ENCODE measurements at regions not wholly inside any gene's neighbourhood (a gene's known extent, or its start where the extent isn't known, plus 50 kb on each side); places are given as distances from the start of the nearest gene placed in this dataset.

DNA sequence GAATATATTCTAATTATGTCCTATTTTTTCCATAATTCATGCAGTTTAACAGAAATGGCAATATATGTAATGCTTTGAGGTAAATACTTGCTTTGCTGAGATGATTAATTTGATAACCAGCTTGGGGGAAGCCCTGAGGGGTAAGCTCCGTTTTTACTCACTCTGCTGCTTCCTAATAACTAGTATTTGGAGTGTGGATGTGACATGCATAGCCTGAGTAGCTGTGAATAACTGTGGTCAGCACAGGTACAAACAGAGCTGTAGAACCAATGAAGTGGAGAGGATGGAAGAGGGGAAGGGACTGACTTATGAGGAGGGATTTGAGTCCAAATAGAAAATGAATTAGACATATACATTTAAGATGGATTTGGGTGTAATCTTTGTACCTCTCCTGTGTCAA, 1495.5 kb upstream of the DDX18 start:
- no peak overlapping the region for H3K4me3 Mint-ChIP-seq (ENCODE audit: unreplicated experiment)
- H3K36me3 Mint-ChIP-seq (ENCODE audit: low read depth): no peaks in the 10 kb centered on the region
- peaks cover 1% of the 10 kb centered on the region for H3K27me3 Mint-ChIP-seq (ENCODE audit: low read depth)
- no peaks in the 10 kb centered on the region for H3K4me1 Mint-ChIP-seq (ENCODE audit: low read depth)
- DNase-seq (ENCODE audit: low spot score): no peak
- no peak overlapping the region for H3K27ac Mint-ChIP-seq (ENCODE audit: unreplicated experiment)
- H3K9me3 Mint-ChIP-seq (ENCODE audit: low read depth): no peaks in the 10 kb centered on the region
- TF ChIP-seq, protein P1, sequence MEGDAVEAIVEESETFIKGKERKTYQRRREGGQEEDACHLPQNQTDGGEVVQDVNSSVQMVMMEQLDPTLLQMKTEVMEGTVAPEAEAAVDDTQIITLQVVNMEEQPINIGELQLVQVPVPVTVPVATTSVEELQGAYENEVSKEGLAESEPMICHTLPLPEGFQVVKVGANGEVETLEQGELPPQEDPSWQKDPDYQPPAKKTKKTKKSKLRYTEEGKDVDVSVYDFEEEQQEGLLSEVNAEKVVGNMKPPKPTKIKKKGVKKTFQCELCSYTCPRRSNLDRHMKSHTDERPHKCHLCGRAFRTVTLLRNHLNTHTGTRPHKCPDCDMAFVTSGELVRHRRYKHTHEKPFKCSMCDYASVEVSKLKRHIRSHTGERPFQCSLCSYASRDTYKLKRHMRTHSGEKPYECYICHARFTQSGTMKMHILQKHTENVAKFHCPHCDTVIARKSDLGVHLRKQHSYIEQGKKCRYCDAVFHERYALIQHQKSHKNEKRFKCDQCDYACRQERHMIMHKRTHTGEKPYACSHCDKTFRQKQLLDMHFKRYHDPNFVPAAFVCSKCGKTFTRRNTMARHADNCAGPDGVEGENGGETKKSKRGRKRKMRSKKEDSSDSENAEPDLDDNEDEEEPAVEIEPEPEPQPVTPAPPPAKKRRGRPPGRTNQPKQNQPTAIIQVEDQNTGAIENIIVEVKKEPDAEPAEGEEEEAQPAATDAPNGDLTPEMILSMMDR (IDR thresholded peaks at IDR 0.05): no peak

DNA sequence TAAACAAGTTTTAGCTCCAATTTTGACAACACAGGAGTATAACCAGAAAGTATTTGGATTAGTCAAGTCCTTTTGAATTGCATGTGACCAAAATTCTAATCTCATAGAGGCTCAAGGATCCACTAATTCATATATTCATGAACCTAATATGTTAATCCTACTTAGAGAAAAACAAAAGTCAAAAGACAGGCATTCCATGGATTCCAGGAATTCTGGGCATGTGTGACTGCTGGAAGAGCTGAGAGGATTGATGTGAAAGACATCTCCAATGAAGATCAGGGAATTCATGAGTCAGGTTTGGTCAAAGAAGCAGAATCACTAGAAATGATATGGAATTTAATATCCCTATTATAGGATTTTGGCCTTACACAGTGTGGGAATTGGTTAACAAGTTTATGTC, 1494.6 kb upstream of the DDX18 start:
- no peak for DNase-seq (ENCODE audit: low spot score)
- TF ChIP-seq, protein P1 (IDR thresholded peaks at IDR 0.05): no peak
- H3K27me3 Mint-ChIP-seq (ENCODE audit: low read depth): peaks cover 1% of the 10 kb centered on the region
- no peaks in the 10 kb centered on the region for H3K9me3 Mint-ChIP-seq (ENCODE audit: low read depth)
- no peak overlapping the region for H3K27ac Mint-ChIP-seq (ENCODE audit: unreplicated experiment)
- H3K4me3 Mint-ChIP-seq (ENCODE audit: unreplicated experiment): no peak overlapping the region
- no peaks in the 10 kb centered on the region for H3K36me3 Mint-ChIP-seq (ENCODE audit: low read depth)
- no peaks in the 10 kb centered on the region for H3K4me1 Mint-ChIP-seq (ENCODE audit: low read depth)

DNA sequence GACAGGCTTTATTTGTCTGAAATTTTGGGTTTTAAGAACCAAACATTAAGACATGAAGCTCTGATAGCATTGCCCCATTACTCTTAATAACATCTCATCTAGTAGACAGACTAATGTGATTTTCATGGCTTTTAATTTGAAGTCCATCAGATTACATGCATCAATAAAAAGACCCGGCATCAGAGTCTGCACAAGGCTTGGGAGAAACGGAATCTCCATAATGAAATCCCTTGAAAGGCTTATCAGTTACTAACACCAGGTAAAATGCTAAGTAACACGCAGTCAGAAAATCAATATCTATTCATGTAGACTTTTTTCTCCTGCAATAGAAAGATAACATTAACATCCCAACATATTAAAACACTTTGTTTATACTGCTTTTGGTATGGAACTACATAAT, 1485.2 kb upstream of the DDX18 start:
- no peaks in the 10 kb centered on the region for H3K4me1 Mint-ChIP-seq (ENCODE audit: low read depth)
- no peak overlapping the region for H3K4me3 Mint-ChIP-seq (ENCODE audit: unreplicated experiment)
- DNase-seq (ENCODE audit: low spot score): no peak
- H3K27ac Mint-ChIP-seq (ENCODE audit: unreplicated experiment): no peak overlapping the region
- H3K36me3 Mint-ChIP-seq (ENCODE audit: low read depth): no peaks in the 10 kb centered on the region
- peaks cover 19% of the 10 kb centered on the region for H3K9me3 Mint-ChIP-seq (ENCODE audit: low read depth)
- TF ChIP-seq, protein P1 (IDR thresholded peaks at IDR 0.05): no peak
- no peaks in the 10 kb centered on the region for H3K27me3 Mint-ChIP-seq (ENCODE audit: low read depth)

DNA sequence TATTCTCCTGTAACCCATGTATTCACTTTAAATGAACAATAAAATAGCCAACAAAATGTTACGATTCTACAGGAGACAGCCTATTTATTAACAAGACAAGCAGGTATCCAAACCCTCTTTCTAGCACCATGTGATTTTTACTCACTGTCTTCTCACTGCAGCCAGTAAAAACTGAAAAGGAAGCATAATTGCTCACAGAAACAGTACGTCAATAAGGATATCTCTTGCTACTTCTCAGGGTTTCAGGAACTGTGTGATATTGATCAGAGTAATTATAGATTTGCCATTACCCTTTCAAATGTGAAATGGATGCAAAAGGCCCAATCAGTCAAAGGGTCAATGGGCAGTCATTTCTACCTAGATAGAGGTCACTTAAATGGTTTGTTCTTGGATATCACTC, 1473.8 kb upstream of the DDX18 start:
- TF ChIP-seq, protein P1 (IDR thresholded peaks at IDR 0.05): no peak
- no peaks in the 10 kb centered on the region for H3K36me3 Mint-ChIP-seq (ENCODE audit: low read depth)
- DNase-seq (ENCODE audit: low spot score): no peak
- no peak overlapping the region for H3K4me3 Mint-ChIP-seq (ENCODE audit: unreplicated experiment)
- H3K27ac Mint-ChIP-seq (ENCODE audit: unreplicated experiment): no peak overlapping the region
- peaks cover 9% of the 10 kb centered on the region for H3K9me3 Mint-ChIP-seq (ENCODE audit: low read depth)
- H3K27me3 Mint-ChIP-seq (ENCODE audit: low read depth): no peaks in the 10 kb centered on the region
- no peaks in the 10 kb centered on the region for H3K4me1 Mint-ChIP-seq (ENCODE audit: low read depth)

DNA sequence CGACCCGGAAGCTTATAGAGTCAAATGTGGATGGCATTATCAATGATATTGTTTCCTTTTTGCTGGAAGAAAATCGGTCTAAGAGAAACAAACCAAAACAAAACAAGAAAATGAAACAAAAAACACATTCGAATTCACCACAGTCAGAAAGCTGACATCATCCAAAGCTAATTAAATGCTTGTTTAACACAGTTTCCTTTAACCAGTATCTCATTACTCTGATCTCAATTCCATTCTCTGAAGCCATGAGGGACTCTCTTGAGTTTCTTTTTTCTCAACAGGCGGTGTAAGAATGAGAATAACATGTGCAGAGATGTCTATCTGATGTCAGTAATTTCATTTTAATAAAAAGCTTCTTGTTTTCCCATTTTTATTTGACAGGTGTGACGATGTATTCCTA, 1448.3 kb upstream of the DDX18 start:
- H3K27ac Mint-ChIP-seq (ENCODE audit: unreplicated experiment): no peak overlapping the region
- H3K27me3 Mint-ChIP-seq (ENCODE audit: low read depth): no peaks in the 10 kb centered on the region
- H3K36me3 Mint-ChIP-seq (ENCODE audit: low read depth): no peaks in the 10 kb centered on the region
- TF ChIP-seq, protein P1 (IDR thresholded peaks at IDR 0.05): no peak
- DNase-seq (ENCODE audit: low spot score): no peak
- no peak overlapping the region for H3K4me3 Mint-ChIP-seq (ENCODE audit: unreplicated experiment)
- peaks cover 11% of the 10 kb centered on the region for H3K9me3 Mint-ChIP-seq (ENCODE audit: low read depth)
- no peaks in the 10 kb centered on the region for H3K4me1 Mint-ChIP-seq (ENCODE audit: low read depth)
